Smooth muscle cell (in vitro differentiated cells): ENCODE measurements at regions not wholly inside any gene's neighbourhood (a gene's known extent, or its start where the extent isn't known, plus 50 kb on each side); places are given as distances from the start of the nearest gene placed in this dataset.
A peak's percentile ranks its signal among the peaks of the same experiment; 100 is the strongest.

Experiments used
- DNase-seq: peaks from one replicate; lab custom pipeline; 2025; ENCODE audit not compliant: unreplicated experiment; lab: John Stamatoyannopoulos, UW
- H2AFZ ChIP-seq: fragments of 200-600 bp; sonication (generic); 2 replicates; pipeline ENCODE4 v1.6.0; 2016; ENCODE audit warnings: antibody characterized with exemption, low read depth, mild to moderate bottlenecking
- H3F3A ChIP-seq: fragments of 200-600 bp; sonication (generic); 2 replicates; pipeline ENCODE4 v1.6.0; 2017; ENCODE audit warnings: antibody characterized with exemption, low read depth
- H3K27ac ChIP-seq: fragments of 200-600 bp; sonication (generic); 2 replicates; pipeline ENCODE4 v1.5.1; 2016; ENCODE audit warnings: low read depth, mild to moderate bottlenecking
- H3K27me3 ChIP-seq: fragments of 200-600 bp; sonication (generic); 2 replicates; pipeline ENCODE4 v1.6.1; 2016; ENCODE audit warnings: low read depth, mild to moderate bottlenecking
- H3K36me3 ChIP-seq: fragments of 200-600 bp; sonication (generic); 2 replicates; pipeline ENCODE4 v1.5.1; 2016; ENCODE audit warnings: low read depth
- H3K4me1 ChIP-seq: fragments of 200-600 bp; sonication (generic); 2 replicates; pipeline ENCODE4 v1.5.1; 2016; ENCODE audit warnings: low read depth
- H3K4me2 ChIP-seq: fragments of 200-600 bp; sonication (generic); 2 replicates; pipeline ENCODE4 v1.6.0; 2016; ENCODE audit warnings: mild to moderate bottlenecking
- H3K4me3 ChIP-seq: fragments of 200-600 bp; sonication (generic); 2 replicates; pipeline ENCODE4 v1.5.1; 2016; ENCODE audit warnings: mild to moderate bottlenecking
- H3K79me2 ChIP-seq: fragments of 200-600 bp; sonication (generic); 2 replicates; pipeline ENCODE4 v1.6.0; 2016; ENCODE audit warnings: low read depth, mild to moderate bottlenecking
- H3K9ac ChIP-seq: fragments of 200-600 bp; sonication (generic); 2 replicates; pipeline ENCODE4 v1.6.0; 2016; ENCODE audit warnings: low read depth
- H3K9me3 ChIP-seq: fragments of 200-600 bp; sonication (generic); replicated peaks from 2 replicates; pipeline ENCODE4 v1.5.1; 2016; ENCODE audit warnings: low read depth
- H4K20me1 ChIP-seq: fragments of 200-600 bp; sonication (generic); 2 replicates; pipeline ENCODE4 v1.6.0; 2016; ENCODE audit warnings: low read depth
- CTCF ChIP-seq: fragments of 200-600 bp; sonication (generic); IDR thresholded peaks from 2 replicates; pipeline ENCODE4 v1.5.1; 2017; ENCODE audit warnings: borderline replicate concordance, mild to moderate bottlenecking, antibody characterized with exemption; ENCODE audit not compliant: insufficient read depth, poor library complexity, severe bottlenecking
- WGBS: methylation state at CpG from one replicate; pipeline ENCODE4 v1.1.7; 2016; ENCODE audit warnings: low lambda C conversion rate; 5-methylcytosine and 5-hydroxymethylcytosine counted together

- Histone ChIP-seq H4K20me1 (no peaks in the 10 kb centered on the region), H2AFZ (no peak overlapping the region), H3K9ac (peak overlapping the region; percentile 58), H3K9me3 (no peaks in the 10 kb centered on the region), H3K27ac (peak overlapping the region; percentile 76), H3K4me2 (peak overlapping the region; percentile 67), H3F3A (no peaks in the 10 kb centered on the region), H3K4me3 (no peak overlapping the region), H3K36me3 (no peaks in the 10 kb centered on the region), H3K4me1 (peaks cover 27% of the 10 kb centered on the region), H3K27me3 (no peaks in the 10 kb centered on the region), H3K79me2 (no peaks in the 10 kb centered on the region)
- WGBS = 34% methylated on average over 10 of the region's 10 CpGs
- no peak for DNase-seq
- no peak for TF ChIP-seq CTCF
These were observed 242.0 kb downstream of the BCOR start for GRCh38 chrX:39855748-39856129.

DNA sequence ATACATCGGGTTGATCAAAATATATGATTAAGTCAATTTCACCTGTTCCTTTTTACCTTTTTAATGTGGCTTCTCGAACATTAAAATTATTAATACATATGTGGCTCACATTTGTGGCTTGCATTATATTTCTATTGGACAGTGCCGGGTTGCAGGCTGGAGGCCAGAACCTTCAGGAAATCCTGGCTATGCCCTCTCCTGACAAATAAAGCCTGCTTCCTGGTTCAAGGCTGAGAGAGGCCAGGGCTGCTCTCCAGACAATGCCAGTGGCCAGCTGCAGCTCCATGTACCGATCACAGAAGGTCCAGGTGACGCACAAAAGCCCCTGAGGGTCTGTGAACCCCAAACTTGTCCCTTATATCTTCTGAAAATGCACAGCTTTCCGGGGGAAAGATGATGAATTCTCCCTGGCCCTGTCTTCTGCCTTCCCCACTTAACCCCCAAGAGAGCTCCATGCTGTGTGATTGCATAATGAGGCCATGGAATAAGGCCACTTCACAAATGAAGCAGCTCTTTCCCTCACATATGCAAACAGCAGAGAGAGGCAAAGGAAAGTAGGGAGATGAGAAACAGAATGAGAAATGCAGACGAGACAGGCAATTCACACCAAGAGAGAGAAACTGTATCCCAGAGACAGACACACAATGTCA is 241.2 kb downstream of the BCOR start:
- no peak for TF ChIP-seq CTCF
- Histone ChIP-seq H4K20me1 (no peaks in the 10 kb centered on the region), H3K27ac (peak overlapping the region; percentile 76), H3K9me3 (no peaks in the 10 kb centered on the region), H3K9ac (no peak overlapping the region), H3K4me3 (no peak overlapping the region), H3K36me3 (no peaks in the 10 kb centered on the region), H3K4me2 (no peak overlapping the region), H3F3A (no peaks in the 10 kb centered on the region), H2AFZ (no peak overlapping the region), H3K79me2 (no peaks in the 10 kb centered on the region), H3K4me1 (peaks cover 31% of the 10 kb centered on the region), H3K27me3 (no peaks in the 10 kb centered on the region)
- WGBS = 91% methylated on average over 7 of the region's 7 CpGs
- DNase-seq = no peak

- H3K4me1 ChIP-seq = peaks cover 30% of the 10 kb centered on the region
- no peak for DNase-seq
- H4K20me1 ChIP-seq = no peaks in the 10 kb centered on the region
- H3K9ac ChIP-seq = no peak overlapping the region
- no peak overlapping the region for H3K4me3 ChIP-seq
- H3K36me3 ChIP-seq = no peaks in the 10 kb centered on the region
- no peaks in the 10 kb centered on the region for H3K9me3 ChIP-seq
- H3K4me2 ChIP-seq = no peak overlapping the region
- no peak overlapping the region for H2AFZ ChIP-seq
- no peaks in the 10 kb centered on the region for H3F3A ChIP-seq
- no peaks in the 10 kb centered on the region for H3K79me2 ChIP-seq
- H3K27me3 ChIP-seq = no peaks in the 10 kb centered on the region
- no peak overlapping the region for H3K27ac ChIP-seq
- WGBS = 74% methylated on average over 3 of the region's 3 CpGs
- TF ChIP-seq CTCF = no peak
These were observed 240.0 kb downstream of the BCOR start for GRCh38 chrX:39857780-39858179.
